HEK293 (cell line): ENCODE measurements at regions not wholly inside any gene's neighbourhood (a gene's known extent, or its start where the extent isn't known, plus 50 kb on each side); places are given as distances from the start of the nearest gene placed in this dataset.

Experiments used
- CTCF ChIA-PET: fragments of 350-600 bp; formaldehyde crosslinking; extraction: SDS; loops from one replicate; lab custom pipeline; 2021; ENCODE audit warnings: antibody characterized with exemption; lab: Yijun Ruan, JAX
- POLR2A ChIA-PET: fragments of 300-600 bp; formaldehyde crosslinking; extraction: SDS; loops from one replicate; lab custom pipeline; 2020; ENCODE audit warnings: antibody characterized with exemption, inconsistent platforms; lab: Yijun Ruan, JAX
- H3K27ac ChIP-seq: fragments of 200-500 bp; sonication (Bioruptor generic); 2 replicates; pipeline ENCODE4 v1.5.1; 2014; ENCODE audit warnings: low read depth, low read length, control low read depth, inconsistent platforms; ENCODE audit errors: extremely low read depth
- H3K36me3 ChIP-seq, 2 experiments: fragments of 200-500 bp in 1 of 2; sonication (Bioruptor generic) in 1 of 2; 1 replicate in 1 of 2; 2 replicates in 1 of 2; pipeline ENCODE4 v1.5.1; 2014 to 2017; ENCODE audit warnings: inconsistent platforms in 2 of 2, low read length in 2 of 2; ENCODE audit not compliant: control insufficient read depth in 2 of 2, insufficient read depth in 1 of 2
- H3K4me1 ChIP-seq: fragments of 200-500 bp; sonication (Bioruptor generic); 2 replicates; pipeline ENCODE4 v1.5.1; 2014; ENCODE audit warnings: mild to moderate bottlenecking, low read length, inconsistent platforms; ENCODE audit not compliant: control insufficient read depth, insufficient read depth
- H3K4me3 ChIP-seq: 2 replicates; pipeline ENCODE4 v1.5.1; 2011; ENCODE audit warnings: low read depth, mild to moderate bottlenecking, control low read depth, low read length, moderate library complexity
- H3K9me3 ChIP-seq: fragments of 200-500 bp; sonication (Bioruptor generic); 2 replicates; pipeline ENCODE4 v1.5.1; 2014; ENCODE audit warnings: low read depth, low read length, inconsistent platforms; ENCODE audit not compliant: control insufficient read depth, insufficient read depth
- BCL11A ChIP-seq: fragments of 450-650 bp; formaldehyde crosslinking; IDR thresholded peaks from 2 replicates; pipeline ENCODE4 v1.5.1; 2016; ENCODE audit warnings: low read depth, missing biosample characterization, missing genetic modification characterization
- GLI4 ChIP-seq: fragments of 450-650 bp; formaldehyde crosslinking; IDR thresholded peaks from 2 replicates; pipeline ENCODE4 v1.5.1; 2016; ENCODE audit warnings: missing biosample characterization, missing genetic modification characterization
- IKZF3 ChIP-seq: fragments of 450-650 bp; IDR thresholded peaks from 2 replicates; pipeline ENCODE4 v1.5.0; 2018; ENCODE audit warnings: missing biosample characterization, mild to moderate bottlenecking, missing genetic modification characterization, moderate library complexity
- RBAK ChIP-seq: fragments of 450-650 bp; formaldehyde crosslinking; IDR thresholded peaks from 2 replicates; pipeline ENCODE4 v1.5.1; 2016; ENCODE audit warnings: missing biosample characterization, missing genetic modification characterization
- SP2 ChIP-seq: fragments of 450-650 bp; formaldehyde crosslinking; IDR thresholded peaks from 2 replicates; pipeline ENCODE4 v1.5.1; 2016; ENCODE audit warnings: missing biosample characterization, missing genetic modification characterization
- TRIM28 ChIP-seq: IDR thresholded peaks from 2 replicates; pipeline ENCODE4 v1.6.1; 2011; ENCODE audit warnings: low read length, control low read depth, borderline replicate concordance
- WT1 ChIP-seq: fragments of 450-650 bp; formaldehyde crosslinking; IDR thresholded peaks from 2 replicates; pipeline ENCODE4 v1.5.1; 2016; ENCODE audit warnings: missing biosample characterization, missing genetic modification characterization
- ZBTB48 ChIP-seq: fragments of 450-650 bp; formaldehyde crosslinking; IDR thresholded peaks from 2 replicates; pipeline ENCODE4 v1.5.1; 2016; ENCODE audit warnings: missing biosample characterization, missing genetic modification characterization
- ZFP41 ChIP-seq: fragments of 450-650 bp; formaldehyde crosslinking; IDR thresholded peaks from 2 replicates; pipeline ENCODE4 v1.5.1; 2016; ENCODE audit warnings: missing biosample characterization, missing genetic modification characterization, borderline replicate concordance
- ZIC2 ChIP-seq: fragments of 450-650 bp; formaldehyde crosslinking; IDR thresholded peaks from 2 replicates; pipeline ENCODE4 v1.5.1; 2016; ENCODE audit warnings: missing biosample characterization, missing genetic modification characterization
- ZNF10 ChIP-seq: fragments of 450-650 bp; formaldehyde crosslinking; IDR thresholded peaks from 2 replicates; pipeline ENCODE4 v1.5.1; 2017; ENCODE audit warnings: missing biosample characterization, missing genetic modification characterization
- ZNF202 ChIP-seq: fragments of 450-650 bp; formaldehyde crosslinking; IDR thresholded peaks from 2 replicates; pipeline ENCODE4 v1.5.1; 2016; ENCODE audit warnings: missing biosample characterization, missing genetic modification characterization, borderline replicate concordance
- ZNF223 ChIP-seq: fragments of 450-650 bp; formaldehyde crosslinking; IDR thresholded peaks from 2 replicates; pipeline ENCODE4 v1.5.1; 2016; ENCODE audit warnings: missing biosample characterization, missing genetic modification characterization
- ZNF324 ChIP-seq: fragments of 450-650 bp; formaldehyde crosslinking; IDR thresholded peaks from 2 replicates; pipeline ENCODE4 v1.5.1; 2016; ENCODE audit warnings: missing biosample characterization, missing genetic modification characterization
- ZNF354C ChIP-seq: fragments of 450-650 bp; formaldehyde crosslinking; IDR thresholded peaks from 2 replicates; pipeline ENCODE4 v1.5.1; 2016; ENCODE audit warnings: missing biosample characterization, missing genetic modification characterization, low read depth, borderline replicate concordance
- ZNF544 ChIP-seq: fragments of 450-650 bp; formaldehyde crosslinking; IDR thresholded peaks from 2 replicates; pipeline ENCODE4 v1.5.0; 2017; ENCODE audit warnings: missing biosample characterization, missing genetic modification characterization
- ZNF626 ChIP-seq: fragments of 450-650 bp; sonication (Bioruptor Pico); formaldehyde crosslinking; IDR thresholded peaks from 2 replicates; pipeline ENCODE4 v1.5.1; 2018; ENCODE audit warnings: missing biosample characterization, missing genetic modification characterization, inconsistent platforms
- ZNF629 ChIP-seq: fragments of 450-650 bp; formaldehyde crosslinking; IDR thresholded peaks from 2 replicates; pipeline ENCODE4 v1.5.1; 2017; ENCODE audit warnings: missing biosample characterization, missing genetic modification characterization
- ZNF654 ChIP-seq: fragments of 450-650 bp; formaldehyde crosslinking; IDR thresholded peaks from 2 replicates; pipeline ENCODE4 v1.5.1; 2016; ENCODE audit warnings: low read depth, missing biosample characterization, missing genetic modification characterization
- ZNF701 ChIP-seq: fragments of 450-650 bp; formaldehyde crosslinking; IDR thresholded peaks from 2 replicates; pipeline ENCODE4 v1.5.1; 2016; ENCODE audit warnings: missing biosample characterization, missing genetic modification characterization
- ZNF777 ChIP-seq: fragments of 450-650 bp; formaldehyde crosslinking; IDR thresholded peaks from 2 replicates; pipeline ENCODE4 v1.5.1; 2017; ENCODE audit warnings: missing biosample characterization, missing genetic modification characterization, borderline replicate concordance
- ZSCAN30 ChIP-seq: fragments of 450-650 bp; IDR thresholded peaks from 2 replicates; pipeline ENCODE4 v1.5.1; 2018; ENCODE audit warnings: missing biosample characterization, mild to moderate bottlenecking, missing genetic modification characterization, moderate library complexity
- TF ChIP-seq, protein P1 (sequence below): IDR thresholded peaks from 2 replicates; pipeline ENCODE4 v1.6.1; 2011; ENCODE audit warnings: mild to moderate bottlenecking, low read depth, low read length, borderline replicate concordance
- TF ChIP-seq, protein P2 (sequence below): fragments of 450-650 bp; formaldehyde crosslinking; IDR thresholded peaks from 2 replicates; pipeline ENCODE4 v1.5.1; 2016; ENCODE audit warnings: missing biosample characterization, missing genetic modification characterization
- TF ChIP-seq, protein P3 (sequence below): fragments of 450-650 bp; formaldehyde crosslinking; IDR thresholded peaks from 2 replicates; pipeline ENCODE4 v1.5.1; 2016; ENCODE audit warnings: missing biosample characterization, missing genetic modification characterization
- TF ChIP-seq, protein P4 (sequence below): fragments of 450-650 bp; formaldehyde crosslinking; IDR thresholded peaks from 2 replicates; pipeline ENCODE4 v1.5.1; 2016; ENCODE audit warnings: missing biosample characterization, missing genetic modification characterization
- TF ChIP-seq, protein P5 (sequence below): fragments of 450-650 bp; formaldehyde crosslinking; IDR thresholded peaks from 2 replicates; pipeline ENCODE4 v1.5.1; 2016; ENCODE audit warnings: missing biosample characterization, missing genetic modification characterization
- TF ChIP-seq, protein P6 (sequence below): fragments of 450-650 bp; formaldehyde crosslinking; IDR thresholded peaks from 2 replicates; pipeline ENCODE4 v1.5.1; 2016; ENCODE audit warnings: missing biosample characterization, missing genetic modification characterization

DNA sequence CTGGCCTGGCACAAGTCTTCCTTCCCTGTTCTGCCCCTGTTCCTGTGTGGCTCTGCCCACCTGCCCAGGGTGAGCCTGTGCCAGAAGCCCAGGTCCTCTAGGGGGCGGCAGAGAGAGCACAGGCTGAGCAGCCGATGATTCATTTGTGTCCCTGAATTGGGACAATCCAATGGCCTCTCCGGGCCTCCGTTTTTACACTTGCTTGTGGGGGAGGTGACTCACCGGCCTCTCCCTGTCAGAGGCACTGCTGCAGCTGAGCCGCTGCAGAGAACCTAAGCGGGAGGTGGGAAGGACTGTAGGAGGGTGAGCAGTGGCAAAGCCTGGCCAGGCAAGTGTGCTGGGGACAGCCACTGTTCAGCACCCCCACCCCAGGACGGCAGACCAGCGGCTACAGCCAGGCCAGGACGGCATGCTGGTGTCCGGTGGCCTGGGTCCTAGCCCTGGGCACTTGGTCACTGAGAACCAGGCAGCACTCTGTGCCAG, 65.2 kb upstream of the LMO1 start:
- H3K36me3 ChIP-seq, result no peaks in the 10 kb centered on the region
- ChIA-PET POLR2A (no interaction called here), CTCF (interaction anchor here (1.0 to 1.8 kb wide), 9 partner anchors 9 to 235 kb away, joined by 3 to 9 read pairs (median 3); no protein-coding TSS in a partner anchor)
- peaks cover 6% of the 10 kb centered on the region; the same call in 1 of the 2 replicates for H3K4me1 ChIP-seq
- H3K9me3 ChIP-seq, result no peaks in the 10 kb centered on the region
- peak overlapping the region; percentile 20; the same call in 1 of the 2 replicates for H3K27ac ChIP-seq
- peak overlapping the region; percentile 21 for H3K4me3 ChIP-seq
- TF ChIP-seq ZNF654 (tag by site-specific recombination) (peak; percentile 27; the same call in 1 of the 2 replicates), IKZF3 (tag by site-specific recombination) (peak; percentile 96), SP2 (tag by site-specific recombination) (peak; percentile 56), ZNF777 (tag by site-specific recombination) (no peak), ZNF629 (tag by site-specific recombination) (peak; percentile 62), ZSCAN30 (peak; percentile 22; the same call in 1 of the 2 replicates), BCL11A (tag by site-specific recombination) (peak; percentile 45; the same call in 1 of the 2 replicates), GLI4 (tag by site-specific recombination) (0 out of 2 replicates have a peak, but pooled peaks have one; percentile 76), ZFP41 (tag by site-specific recombination) (no peak), ZNF223 (tag by site-specific recombination) (no peak), TRIM28 (peak; percentile 96), ZIC2 (tag by site-specific recombination) (peak; percentile 86), WT1 (tag by site-specific recombination) (peak; percentile 8; the same call in 1 of the 2 replicates), ZNF701 (tag by site-specific recombination) (no peak), ZNF10 (tag by site-specific recombination) (peak; percentile 18; the same call in 1 of the 2 replicates), ZNF626 (tag by site-specific recombination) (no peak), ZNF354C (tag by site-specific recombination) (no peak), RBAK (tag by site-specific recombination) (no peak), ZBTB48 (tag by site-specific recombination) (peak; percentile 39; the same call in 1 of the 2 replicates), ZNF202 (no peak), ZNF544 (tag by site-specific recombination) (no peak), ZNF324 (no peak)
- TF ChIP-seq, protein P1, sequence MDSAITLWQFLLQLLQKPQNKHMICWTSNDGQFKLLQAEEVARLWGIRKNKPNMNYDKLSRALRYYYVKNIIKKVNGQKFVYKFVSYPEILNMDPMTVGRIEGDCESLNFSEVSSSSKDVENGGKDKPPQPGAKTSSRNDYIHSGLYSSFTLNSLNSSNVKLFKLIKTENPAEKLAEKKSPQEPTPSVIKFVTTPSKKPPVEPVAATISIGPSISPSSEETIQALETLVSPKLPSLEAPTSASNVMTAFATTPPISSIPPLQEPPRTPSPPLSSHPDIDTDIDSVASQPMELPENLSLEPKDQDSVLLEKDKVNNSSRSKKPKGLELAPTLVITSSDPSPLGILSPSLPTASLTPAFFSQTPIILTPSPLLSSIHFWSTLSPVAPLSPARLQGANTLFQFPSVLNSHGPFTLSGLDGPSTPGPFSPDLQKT, result no peak
- TF ChIP-seq, protein P2, sequence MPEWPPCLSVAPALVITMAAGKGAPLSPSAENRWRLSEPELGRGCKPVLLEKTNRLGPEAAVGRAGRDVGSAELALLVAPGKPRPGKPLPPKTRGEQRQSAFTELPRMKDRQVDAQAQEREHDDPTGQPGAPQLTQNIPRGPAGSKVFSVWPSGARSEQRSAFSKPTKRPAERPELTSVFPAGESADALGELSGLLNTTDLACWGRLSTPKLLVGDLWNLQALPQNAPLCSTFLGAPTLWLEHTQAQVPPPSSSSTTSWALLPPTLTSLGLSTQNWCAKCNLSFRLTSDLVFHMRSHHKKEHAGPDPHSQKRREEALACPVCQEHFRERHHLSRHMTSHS (tag by site-specific recombination), result no peak
- TF ChIP-seq, protein P3, sequence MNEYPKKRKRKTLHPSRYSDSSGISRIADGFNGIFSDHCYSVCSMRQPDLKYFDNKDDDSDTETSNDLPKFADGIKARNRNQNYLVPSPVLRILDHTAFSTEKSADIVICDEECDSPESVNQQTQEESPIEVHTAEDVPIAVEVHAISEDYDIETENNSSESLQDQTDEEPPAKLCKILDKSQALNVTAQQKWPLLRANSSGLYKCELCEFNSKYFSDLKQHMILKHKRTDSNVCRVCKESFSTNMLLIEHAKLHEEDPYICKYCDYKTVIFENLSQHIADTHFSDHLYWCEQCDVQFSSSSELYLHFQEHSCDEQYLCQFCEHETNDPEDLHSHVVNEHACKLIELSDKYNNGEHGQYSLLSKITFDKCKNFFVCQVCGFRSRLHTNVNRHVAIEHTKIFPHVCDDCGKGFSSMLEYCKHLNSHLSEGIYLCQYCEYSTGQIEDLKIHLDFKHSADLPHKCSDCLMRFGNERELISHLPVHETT, result 0 out of 2 replicates have a peak, but pooled peaks have one; percentile 32
- TF ChIP-seq, protein P4, sequence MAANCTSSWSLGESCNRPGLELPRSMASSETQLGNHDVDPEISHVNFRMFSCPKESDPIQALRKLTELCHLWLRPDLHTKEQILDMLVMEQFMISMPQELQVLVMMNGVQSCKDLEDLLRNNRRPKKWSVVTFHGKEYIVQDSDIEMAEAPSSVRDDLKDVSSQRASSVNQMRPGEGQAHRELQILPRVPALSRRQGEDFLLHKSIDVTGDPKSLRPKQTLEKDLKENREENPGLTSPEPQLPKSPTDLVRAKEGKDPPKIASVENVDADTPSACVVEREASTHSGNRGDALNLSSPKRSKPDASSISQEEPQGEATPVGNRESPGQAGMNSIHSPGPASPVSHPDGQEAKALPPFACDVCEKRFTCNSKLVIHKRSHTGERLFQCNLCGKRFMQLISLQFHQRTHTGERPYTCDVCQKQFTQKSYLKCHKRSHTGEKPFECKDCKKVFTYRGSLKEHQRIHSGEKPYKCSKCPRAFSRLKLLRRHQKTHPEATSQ (tag by site-specific recombination), result no peak
- TF ChIP-seq, protein P5, sequence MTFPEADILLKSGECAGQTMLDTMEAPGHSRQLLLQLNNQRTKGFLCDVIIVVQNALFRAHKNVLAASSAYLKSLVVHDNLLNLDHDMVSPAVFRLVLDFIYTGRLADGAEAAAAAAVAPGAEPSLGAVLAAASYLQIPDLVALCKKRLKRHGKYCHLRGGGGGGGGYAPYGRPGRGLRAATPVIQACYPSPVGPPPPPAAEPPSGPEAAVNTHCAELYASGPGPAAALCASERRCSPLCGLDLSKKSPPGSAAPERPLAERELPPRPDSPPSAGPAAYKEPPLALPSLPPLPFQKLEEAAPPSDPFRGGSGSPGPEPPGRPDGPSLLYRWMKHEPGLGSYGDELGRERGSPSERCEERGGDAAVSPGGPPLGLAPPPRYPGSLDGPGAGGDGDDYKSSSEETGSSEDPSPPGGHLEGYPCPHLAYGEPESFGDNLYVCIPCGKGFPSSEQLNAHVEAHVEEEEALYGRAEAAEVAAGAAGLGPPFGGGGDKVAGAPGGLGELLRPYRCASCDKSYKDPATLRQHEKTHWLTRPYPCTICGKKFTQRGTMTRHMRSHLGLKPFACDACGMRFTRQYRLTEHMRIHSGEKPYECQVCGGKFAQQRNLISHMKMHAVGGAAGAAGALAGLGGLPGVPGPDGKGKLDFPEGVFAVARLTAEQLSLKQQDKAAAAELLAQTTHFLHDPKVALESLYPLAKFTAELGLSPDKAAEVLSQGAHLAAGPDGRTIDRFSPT (tag by site-specific recombination), result peak; percentile 78; the same call in 1 of the 2 replicates
- TF ChIP-seq, protein P6, sequence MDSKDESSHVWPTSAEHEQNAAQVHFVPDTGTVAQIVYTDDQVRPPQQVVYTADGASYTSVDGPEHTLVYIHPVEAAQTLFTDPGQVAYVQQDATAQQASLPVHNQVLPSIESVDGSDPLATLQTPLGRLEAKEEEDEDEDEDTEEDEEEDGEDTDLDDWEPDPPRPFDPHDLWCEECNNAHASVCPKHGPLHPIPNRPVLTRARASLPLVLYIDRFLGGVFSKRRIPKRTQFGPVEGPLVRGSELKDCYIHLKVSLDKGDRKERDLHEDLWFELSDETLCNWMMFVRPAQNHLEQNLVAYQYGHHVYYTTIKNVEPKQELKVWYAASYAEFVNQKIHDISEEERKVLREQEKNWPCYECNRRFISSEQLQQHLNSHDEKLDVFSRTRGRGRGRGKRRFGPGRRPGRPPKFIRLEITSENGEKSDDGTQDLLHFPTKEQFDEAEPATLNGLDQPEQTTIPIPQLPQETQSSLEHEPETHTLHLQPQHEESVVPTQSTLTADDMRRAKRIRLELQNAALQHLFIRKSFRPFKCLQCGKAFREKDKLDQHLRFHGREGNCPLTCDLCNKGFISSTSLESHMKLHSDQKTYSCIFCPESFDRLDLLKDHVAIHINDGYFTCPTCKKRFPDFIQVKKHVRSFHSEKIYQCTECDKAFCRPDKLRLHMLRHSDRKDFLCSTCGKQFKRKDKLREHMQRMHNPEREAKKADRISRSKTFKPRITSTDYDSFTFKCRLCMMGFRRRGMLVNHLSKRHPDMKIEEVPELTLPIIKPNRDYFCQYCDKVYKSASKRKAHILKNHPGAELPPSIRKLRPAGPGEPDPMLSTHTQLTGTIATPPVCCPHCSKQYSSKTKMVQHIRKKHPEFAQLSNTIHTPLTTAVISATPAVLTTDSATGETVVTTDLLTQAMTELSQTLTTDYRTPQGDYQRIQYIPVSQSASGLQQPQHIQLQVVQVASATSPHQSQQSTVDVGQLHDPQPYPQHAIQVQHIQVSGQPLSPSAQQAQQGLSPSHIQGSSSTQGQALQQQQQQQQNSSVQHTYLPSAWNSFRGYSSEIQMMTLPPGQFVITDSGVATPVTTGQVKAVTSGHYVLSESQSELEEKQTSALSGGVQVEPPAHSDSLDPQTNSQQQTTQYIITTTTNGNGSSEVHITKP (tag by site-specific recombination), result peak; percentile 95
